HepG2 (cell line): ENCODE measurements at regions not wholly inside any gene's neighbourhood (a gene's known extent, or its start where the extent isn't known, plus 50 kb on each side); places are given as distances from the start of the nearest gene placed in this dataset.

Experiments used
- FOSL1 ChIP-seq: sonication (generic); formaldehyde crosslinking; IDR thresholded peaks from 2 replicates; pipeline ENCODE4 v1.9.0; 2021; ENCODE audit warnings: missing genetic modification reagents, borderline replicate concordance
- KDM5A ChIP-seq: fragments of 200-600 bp; sonication (generic); IDR thresholded peaks from 2 replicates; pipeline ENCODE4 v1.7.0; 2018; ENCODE audit warnings: antibody characterized with exemption, mild to moderate bottlenecking, low read length, borderline replicate concordance
- KMT2A ChIP-seq: sonication (generic); formaldehyde crosslinking; IDR thresholded peaks from 2 replicates; pipeline ENCODE4 v1.4.0; 2020; ENCODE audit warnings: missing genetic modification reagents
- MAZ ChIP-seq, 2 experiments: sonication (generic) in 1 of 2; formaldehyde crosslinking in 1 of 2; IDR thresholded peaks; 2 replicates each; pipeline versions ENCODE4 v1.5.0 to v1.6.1; 2012 to 2020; ENCODE audit warnings: low read depth in 2 of 2, mild to moderate bottlenecking in 2 of 2, borderline replicate concordance in 1 of 2, improper control_type of control experiment in 1 of 2, low read length in 1 of 2, missing genetic modification reagents in 1 of 2, moderate library complexity in 1 of 2
- NFE2L1 ChIP-seq: sonication (generic); formaldehyde crosslinking; IDR thresholded peaks from 2 replicates; pipeline ENCODE4 v1.4.0; 2020; ENCODE audit warnings: missing genetic modification reagents, mild to moderate bottlenecking, borderline replicate concordance
- POLR2A ChIP-seq, 2 experiments: IDR thresholded peaks; 2 replicates each; pipeline ENCODE4 v1.6.1; 2011; ENCODE audit warnings: low read depth in 2 of 2, low read length in 2 of 2, mild to moderate bottlenecking in 1 of 2, moderate library complexity in 1 of 2; ENCODE audit not compliant: insufficient read depth in 1 of 2
- RAD21 ChIP-seq: fragments of 450-650 bp; formaldehyde crosslinking; IDR thresholded peaks from 2 replicates; pipeline ENCODE4 v1.5.0; 2020; ENCODE audit warnings: mild to moderate bottlenecking
- RFXAP ChIP-seq: sonication (generic); formaldehyde crosslinking; IDR thresholded peaks from 2 replicates; pipeline ENCODE4 v1.4.0; 2020; ENCODE audit warnings: missing genetic modification reagents, borderline replicate concordance
- SMC3 ChIP-seq: IDR thresholded peaks from 2 replicates; pipeline ENCODE4 v1.6.1; 2011; ENCODE audit warnings: low read length, improper control_type of control experiment
- STAG1 ChIP-seq: sonication (generic); formaldehyde crosslinking; IDR thresholded peaks from 2 replicates; pipeline ENCODE4 v1.4.0; 2020; ENCODE audit warnings: missing genetic modification reagents
- ZNF318 ChIP-seq: sonication (generic); formaldehyde crosslinking; IDR thresholded peaks from 2 replicates; pipeline ENCODE4 v1.4.0; 2020; ENCODE audit warnings: mild to moderate bottlenecking, missing genetic modification reagents
- ZNF326 ChIP-seq: sonication (generic); formaldehyde crosslinking; IDR thresholded peaks from 2 replicates; pipeline ENCODE4 v1.4.0; 2020; ENCODE audit warnings: missing genetic modification reagents, borderline replicate concordance
- ZNF441 ChIP-seq: sonication (generic); formaldehyde crosslinking; IDR thresholded peaks from 2 replicates; pipeline ENCODE4 v1.7.0; 2021; ENCODE audit warnings: missing genetic modification reagents, borderline replicate concordance
- ZNF614 ChIP-seq: IDR thresholded peaks from 2 replicates; pipeline ENCODE4 v1.6.1; 2018; ENCODE audit warnings: missing biosample characterization, missing genetic modification reagents, inconsistent platforms, borderline replicate concordance
- ZSCAN30 ChIP-seq: sonication (generic); formaldehyde crosslinking; IDR thresholded peaks from 2 replicates; pipeline ENCODE4 v1.5.0; 2020; ENCODE audit warnings: mild to moderate bottlenecking, missing genetic modification reagents

- TF ChIP-seq ZNF318 (CRISPR knock-in tag) (no peak), KDM5A (no peak), ZNF326 (CRISPR knock-in tag) (no peak), RFXAP (CRISPR knock-in tag) (no peak), RAD21 (peak; percentile 37; the same call in 1 of the 2 replicates), ZNF614 (CRISPR knock-in tag) (no peak), ZNF441 (CRISPR knock-in tag) (no peak), POLR2A (IDR thresholded peaks at IDR 0.05; ENCODE audit: insufficient read depth in 1 of 2, low read depth in 2 of 2, low read length in 2 of 2) (no peak), STAG1 (CRISPR knock-in tag) (peak; percentile 83), FOSL1 (CRISPR knock-in tag) (no peak), NFE2L1 (CRISPR knock-in tag) (no peak), ZSCAN30 (no peak), MAZ (IDR thresholded peaks at IDR 0.05; ENCODE audit: borderline replicate concordance, low read depth, low read length) (no peak), MAZ (CRISPR knock-in tag; IDR thresholded peaks at IDR 0.05; ENCODE audit: low read depth) (no peak), KMT2A (CRISPR knock-in tag) (no peak), SMC3 (peak; percentile 26; the same call in 1 of the 2 replicates)
Observed at GRCh38 chr9:1429297-1429696, 379.1 kb downstream of the DMRT2 start (continued).
